ENCODE measurements at regions not wholly inside any gene's neighbourhood (a gene's known extent, or its start where the extent isn't known, plus 50 kb on each side); places are given as distances from the start of the nearest gene placed in this dataset.

DNA sequence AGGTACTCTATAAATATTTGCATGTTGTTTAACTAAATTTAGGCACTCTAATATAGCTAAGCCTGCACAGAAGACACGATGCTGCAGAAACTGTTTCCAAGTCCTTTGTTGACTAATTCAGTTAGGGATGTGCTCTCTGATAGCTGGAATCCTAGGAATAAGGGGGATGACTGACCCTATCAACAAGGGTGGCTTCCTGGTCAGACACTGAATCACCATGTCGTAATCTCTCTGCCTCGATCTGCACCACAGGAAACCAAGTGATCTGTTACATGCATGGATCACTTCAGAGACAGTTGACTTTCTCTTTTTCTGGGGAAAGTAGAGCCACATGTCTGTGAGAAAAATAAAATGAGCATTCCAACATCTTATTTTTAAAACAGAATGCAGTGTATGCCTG lies 169.1 kb downstream of the GUCY2F start:
- no peak for DNase-seq

DNA sequence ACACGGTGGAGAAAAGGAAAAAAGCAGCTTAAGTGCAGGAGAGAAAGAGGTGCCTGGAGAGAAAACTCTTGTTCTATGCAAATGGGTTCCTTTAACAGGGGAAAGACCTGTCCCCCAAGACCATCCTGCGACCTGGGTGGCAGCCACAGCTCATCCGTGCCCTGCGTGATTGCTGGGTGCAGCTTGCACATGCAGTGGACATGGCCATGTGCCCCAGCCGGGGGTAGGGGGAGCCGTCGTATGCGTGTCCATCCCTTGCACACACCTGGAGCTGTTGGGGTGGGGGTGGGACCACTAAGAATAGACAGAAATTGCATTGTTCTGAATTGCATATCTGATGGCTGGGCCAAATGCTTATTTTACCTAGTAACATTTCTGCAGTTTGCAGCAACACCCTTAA lies 171.9 kb downstream of the GUCY2F start:
- DNase-seq: peak in 1 of 56 donors; percentile 0

DNA sequence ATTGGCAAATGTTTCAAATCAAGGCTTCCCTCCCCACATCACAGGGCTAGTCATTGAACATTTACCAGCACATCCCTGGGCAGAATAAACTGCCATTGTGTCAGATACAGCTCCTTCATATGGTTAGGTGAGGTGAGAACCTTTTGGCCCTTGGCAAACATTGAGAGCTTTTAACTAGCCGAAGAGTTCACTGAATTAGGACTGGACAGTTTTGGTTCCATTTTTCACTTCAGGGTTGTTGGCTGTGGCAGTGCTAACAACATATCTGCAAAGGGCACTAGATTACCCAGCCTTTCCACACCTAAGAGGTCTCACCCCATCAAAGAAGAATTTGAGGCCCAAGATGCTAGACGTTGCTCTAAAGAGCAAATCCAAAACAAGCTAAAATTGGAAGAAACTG lies 180.7 kb downstream of the GUCY2F start:
- DNase-seq: no peak

DNA sequence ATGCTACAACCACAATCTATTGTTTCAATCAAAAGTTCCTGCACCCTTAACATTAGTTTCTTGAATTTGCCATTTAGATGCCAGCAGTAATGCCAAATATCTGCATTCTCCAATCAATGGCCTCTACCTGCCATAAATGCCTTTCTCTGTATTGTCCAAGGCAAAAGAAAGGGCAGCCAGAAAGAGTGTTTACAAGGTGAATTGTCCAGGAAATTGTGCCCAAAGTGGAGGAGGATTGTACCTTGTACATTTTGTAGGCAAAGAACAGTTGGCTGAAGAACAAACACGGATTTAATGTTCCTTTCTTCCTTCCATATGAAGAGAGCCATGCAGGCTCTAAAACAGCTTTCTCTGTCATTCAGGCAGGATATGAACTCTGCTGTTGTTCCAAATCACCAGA lies 181.5 kb downstream of the GUCY2F start:
- DNase-seq: no peak

DNA sequence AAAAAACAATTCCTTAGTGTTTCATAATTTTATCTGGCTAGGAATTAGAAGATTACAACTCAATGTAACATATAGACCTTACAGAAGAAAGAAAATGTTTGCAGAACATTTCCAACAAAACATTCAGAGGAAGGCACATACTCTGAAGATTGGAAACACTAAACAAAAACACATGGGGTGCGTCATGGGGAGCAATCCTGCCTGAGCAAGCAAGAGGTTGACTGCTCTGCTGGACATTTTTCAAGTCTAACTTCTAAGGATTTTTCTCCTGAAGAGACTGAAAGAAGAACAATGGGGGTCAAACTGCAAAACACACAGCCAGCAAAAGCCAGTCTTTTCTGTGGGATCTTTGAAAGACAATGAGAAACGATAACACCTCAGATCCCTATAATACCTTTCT lies 182.8 kb downstream of the GUCY2F start:
- DNase-seq: no peak

DNA sequence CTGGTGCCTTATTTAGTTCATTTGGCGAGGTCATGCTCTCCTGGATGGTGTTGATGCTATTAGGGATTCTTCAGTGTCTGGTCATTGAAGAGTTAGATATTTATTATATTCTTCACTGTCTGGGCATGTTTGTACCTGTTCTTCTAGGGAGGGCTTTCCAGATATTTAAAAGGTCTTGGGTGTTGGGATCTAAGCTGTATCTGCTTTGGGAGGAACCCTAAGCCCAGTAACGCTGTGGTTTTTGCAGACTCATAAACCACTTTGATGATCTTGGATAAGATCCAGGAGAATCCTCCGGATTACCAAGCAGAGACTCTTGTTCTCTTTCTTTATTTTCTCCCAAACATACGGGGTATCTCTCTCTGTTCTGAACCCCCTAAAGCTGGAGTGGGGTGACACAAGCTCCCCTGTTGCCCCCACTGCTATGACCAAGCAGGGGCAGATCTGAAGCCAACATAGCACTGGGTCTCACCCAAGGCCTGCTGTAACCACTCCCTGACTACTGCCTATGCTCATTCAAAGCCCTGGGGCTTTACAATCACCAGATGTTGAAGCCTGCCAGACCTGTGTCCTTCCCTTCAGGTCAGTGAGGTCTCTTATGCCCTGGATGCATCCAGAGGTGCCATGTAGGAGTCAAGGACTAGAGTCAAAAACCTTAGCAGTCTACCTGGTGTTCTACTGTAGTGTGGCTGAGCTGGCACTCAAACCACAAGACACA lies 187.6 kb downstream of the GUCY2F start:
- no peak for DNase-seq

DNA sequence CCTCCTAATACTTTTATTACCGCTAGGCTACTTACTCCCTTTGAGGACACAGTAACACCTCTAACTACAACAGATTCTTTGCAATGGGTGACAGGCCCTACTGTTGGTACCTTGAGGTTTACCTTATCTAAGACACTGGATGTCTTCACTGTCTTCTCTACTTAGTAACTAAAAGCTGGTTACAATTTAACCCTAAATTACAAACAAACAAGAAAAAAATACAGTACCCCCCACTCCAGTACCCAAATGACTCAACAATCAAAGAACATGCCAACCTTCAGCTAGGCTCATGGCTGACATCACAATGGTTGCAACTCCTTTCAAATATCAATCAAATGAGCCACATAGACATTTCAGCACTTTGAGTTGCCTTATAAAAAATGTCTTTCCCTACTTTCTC lies 198.0 kb downstream of the GUCY2F start:
- DNase-seq: no peak

DNA sequence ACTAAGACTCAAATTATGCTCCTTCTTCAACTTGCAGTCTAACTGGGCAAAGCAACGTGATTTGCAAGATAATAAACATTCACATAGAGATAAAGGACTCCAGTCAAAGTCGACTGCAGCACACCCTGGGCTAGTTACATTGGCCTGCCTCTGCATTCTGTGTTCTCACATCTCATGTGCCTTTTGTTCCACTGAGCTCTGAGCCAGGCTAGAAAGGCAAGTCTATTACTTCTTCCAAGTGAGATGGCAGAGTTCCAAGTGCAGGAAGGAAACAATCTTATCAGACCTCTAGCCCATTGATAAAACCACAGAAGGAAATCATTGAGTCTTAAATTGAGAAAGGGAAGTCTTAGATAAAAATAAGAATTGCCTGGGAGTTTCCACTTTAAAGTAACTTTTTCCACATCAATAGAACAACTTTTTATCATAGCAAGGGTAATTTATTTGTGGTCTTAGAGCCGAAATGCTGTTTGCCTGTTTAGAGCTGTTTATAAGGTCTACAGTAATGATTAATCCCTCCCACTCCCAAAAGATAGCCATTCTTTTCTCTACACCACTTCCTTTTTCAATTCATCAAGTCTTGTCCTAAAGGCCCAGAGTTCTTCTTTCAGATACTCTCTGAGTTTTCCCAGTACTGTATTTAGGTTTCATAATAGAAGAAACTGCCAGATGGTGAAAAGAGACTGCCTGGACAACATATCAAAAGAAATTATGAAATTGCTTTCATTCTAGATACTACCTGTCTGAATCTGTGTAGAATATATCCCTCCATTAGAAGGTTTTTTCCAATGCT lies 200.2 kb downstream of the GUCY2F start:
- peak in 1 of 56 donors; percentile 0 for DNase-seq

DNA sequence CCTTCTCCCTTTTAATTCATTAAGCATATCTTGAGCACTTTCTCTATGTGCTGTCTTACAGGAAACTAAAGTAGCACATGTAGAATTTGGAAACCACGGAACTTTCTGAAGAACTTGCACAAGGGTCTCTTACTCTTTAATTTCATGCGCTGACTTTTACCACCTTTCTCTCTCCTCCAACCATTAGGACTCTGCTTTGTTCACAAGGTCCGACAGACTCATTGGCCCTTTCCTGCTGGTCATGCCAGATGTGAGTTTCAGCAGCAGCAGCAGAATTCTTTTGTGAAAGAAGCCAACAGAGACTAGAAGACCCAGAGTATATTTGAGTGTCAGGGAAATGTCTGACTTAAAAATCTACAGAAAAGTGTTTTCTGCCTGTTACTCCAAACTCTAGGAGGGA lies 207.1 kb downstream of the GUCY2F start:
- DNase-seq: no peak

DNA sequence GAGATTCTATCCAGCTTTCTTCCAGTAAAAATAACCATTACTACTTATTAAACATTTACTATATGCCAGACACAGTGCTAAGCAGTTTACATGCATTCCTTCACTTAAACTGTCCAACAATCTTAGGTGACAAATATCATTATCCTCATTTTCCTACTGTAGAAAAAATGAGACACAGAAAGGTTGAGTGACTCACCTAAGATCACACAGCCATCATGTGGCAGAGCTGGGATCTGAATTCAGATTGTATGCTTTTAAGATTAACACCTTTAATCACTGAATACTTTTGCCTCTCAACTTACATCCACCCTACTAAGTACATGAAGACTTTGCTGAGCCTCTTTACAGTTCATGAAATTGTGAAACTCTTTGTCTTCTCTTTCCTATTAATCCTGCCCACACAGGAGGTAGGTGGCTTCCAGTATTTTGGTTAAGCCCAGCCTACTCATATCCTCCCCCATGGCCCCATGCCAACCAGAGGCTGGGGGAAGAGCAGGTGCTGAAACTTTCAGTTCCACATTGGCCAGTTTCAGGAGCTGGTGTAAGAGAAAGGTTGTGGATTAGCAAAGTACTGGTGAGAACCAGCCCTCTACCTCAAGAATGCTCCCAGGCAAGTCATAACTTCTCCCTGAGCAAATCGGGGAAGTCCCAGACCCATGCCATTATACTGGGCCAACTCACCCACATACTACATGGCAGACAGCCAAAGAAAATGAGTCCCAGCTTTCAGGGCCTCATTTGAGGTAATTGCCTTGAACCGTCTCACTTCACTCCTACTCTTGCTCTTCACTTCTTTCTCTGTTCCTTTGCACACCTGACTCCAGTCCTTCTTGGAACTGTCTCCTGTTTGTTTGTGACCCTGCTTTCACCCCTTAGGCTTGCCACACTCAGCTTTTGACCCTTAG lies 211.1 kb downstream of the GUCY2F start:
- DNase-seq: no peak

DNA sequence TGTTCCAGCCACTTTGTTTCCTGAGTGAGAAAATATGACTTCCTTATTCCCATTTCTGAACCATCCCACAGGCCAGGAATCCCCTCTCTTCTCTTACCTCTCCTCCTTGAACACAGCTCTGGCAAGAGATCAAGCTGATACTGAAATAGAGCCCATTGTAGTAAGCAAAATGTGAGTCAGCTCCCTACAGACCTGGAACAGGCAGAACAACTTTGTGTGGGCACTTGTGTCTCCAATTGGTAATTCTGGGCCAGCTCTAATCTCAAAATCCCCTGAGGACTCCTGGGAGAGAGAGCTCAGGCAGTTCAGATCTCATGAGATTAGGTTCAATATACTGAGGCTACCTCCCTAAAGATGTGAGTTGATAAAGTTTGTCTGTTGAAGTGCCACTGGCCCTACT lies 213.5 kb downstream of the GUCY2F start:
- no peak for DNase-seq

DNA sequence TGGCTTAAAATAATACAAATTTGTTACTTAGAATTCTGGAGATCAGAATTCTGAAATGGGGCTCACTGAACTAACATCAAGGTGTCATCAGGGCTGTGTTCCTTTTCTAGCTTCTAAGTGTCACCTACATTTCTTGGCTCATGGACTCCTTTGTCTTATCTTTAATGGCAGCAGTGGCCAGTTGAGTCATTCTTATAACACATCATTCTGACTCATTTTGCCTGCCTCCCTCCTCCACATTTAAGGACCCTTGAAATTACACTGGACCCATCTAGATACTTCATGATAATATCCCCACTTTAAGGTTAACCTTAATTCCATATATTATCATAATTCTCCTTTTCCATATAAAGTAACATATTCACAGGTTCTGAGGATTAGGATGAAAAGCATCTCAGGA lies 215.9 kb downstream of the GUCY2F start:
- no peak for DNase-seq

DNA sequence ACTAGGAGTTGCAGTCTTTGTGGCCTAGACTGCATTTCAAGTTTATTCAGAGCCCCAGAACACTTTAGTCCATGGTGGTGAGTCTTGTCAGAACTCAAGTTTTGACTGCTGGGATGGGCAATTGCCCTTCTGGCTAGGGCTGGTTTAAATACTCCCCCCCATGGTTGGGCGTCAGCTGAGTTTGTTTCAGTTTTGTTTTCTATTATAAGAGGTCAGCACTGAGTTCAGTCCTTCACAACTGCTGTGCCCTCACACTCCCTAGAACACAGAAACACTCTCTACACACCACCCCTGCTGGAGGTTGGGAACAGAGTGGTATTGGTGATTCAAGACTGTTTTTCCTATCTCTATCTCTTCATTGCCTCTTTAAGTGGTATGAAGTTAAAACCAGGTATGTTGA lies 217.0 kb downstream of the GUCY2F start:
- no peak for DNase-seq

DNA sequence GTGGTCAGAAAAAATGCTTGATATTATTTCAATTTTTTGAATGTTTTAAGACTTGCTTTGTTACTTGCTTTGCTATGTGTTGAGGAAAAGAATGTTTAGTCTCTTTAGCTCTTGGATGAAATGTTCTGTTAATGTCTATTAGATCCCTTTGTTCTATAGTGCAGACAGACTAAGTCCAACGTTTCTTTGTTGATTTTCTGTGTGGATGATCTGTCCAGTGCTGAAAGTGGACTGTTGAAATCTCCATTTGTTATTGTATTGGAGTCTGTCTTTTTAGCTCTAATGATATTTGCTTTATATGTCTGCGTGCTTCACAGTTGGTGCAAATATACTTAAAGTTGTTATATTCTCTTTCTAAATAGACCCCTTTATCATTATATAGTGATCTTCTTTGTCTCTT lies 220.6 kb downstream of the GUCY2F start:
- DNase-seq: no peak

DNA sequence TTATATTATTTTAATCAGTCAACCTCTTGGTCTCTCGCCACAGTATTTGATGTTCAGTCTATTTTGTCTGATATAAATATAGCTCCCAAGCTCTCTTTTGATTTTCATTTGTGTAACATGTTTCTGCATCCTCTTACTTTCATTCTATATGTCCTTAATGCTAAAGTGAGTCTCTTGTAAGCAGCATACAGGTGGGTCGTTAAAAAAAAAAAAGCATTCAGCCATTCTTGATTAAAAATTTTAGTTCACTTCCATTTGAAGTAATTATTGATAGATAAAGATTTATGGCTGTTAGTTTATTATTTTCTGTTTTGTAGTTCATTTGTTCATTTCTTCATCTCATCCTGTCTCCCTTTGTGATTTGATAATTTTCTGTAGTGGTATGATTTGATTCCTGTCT lies 229.1 kb downstream of the GUCY2F start:
- no peak for DNase-seq

DNA sequence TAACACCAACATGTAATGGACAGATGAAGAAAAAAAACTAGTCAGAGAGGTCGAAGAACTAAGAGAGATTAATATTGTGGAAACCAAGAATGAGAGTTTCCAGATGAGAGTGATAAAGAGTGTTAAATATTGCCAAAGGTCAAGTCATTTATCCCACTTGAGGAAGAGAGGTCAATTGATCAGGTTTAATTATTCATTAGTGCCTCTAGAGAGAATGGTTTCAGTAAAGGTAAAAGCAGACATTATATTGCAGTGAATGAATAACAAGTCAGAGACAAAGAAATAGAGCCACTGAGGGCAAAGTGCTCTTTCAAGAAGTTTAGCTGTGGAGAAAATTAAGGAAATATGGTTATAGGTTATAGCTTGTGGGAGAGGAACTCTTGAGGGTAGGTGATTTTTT lies 263.1 kb downstream of the GUCY2F start:
- no peak for DNase-seq

DNA sequence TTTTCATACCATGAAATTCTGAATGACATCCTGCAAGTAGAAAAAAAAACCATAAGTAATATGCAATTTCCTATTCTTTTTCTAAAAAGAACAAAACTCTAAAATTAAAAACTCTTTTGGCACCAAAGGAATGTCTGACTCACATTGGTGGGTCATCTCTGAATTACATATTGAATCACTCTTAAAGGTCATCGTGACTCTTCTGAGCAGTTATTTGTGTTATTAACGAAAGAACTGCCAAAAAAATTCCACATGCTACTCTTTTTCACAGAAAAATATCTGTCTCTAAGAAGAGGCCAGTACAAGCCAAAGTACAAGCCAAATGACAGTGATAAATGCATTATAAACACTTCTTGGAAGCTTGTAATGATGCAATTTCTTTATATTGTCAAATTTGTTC lies 282.2 kb downstream of the GUCY2F start:
- no peak for DNase-seq

DNA sequence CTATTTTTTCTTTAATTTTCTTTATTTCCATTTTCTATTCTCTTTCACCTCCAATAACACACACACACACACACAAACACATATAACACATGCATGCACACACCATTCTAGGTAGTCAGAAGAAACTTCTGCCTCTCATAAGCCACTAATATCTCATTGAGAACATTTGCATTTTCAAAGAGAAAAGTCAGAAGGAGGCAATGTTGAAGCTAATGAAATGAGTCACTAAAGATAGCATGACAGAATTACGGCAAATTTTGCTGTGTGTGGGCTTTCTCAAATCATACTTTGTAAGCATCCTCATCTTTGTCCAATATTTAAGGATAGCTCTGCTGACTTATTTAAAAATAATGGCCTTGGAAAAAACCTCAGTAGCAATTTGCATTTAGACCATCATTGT lies 291.3 kb downstream of the GUCY2F start:
- DNase-seq: no peak

DNA sequence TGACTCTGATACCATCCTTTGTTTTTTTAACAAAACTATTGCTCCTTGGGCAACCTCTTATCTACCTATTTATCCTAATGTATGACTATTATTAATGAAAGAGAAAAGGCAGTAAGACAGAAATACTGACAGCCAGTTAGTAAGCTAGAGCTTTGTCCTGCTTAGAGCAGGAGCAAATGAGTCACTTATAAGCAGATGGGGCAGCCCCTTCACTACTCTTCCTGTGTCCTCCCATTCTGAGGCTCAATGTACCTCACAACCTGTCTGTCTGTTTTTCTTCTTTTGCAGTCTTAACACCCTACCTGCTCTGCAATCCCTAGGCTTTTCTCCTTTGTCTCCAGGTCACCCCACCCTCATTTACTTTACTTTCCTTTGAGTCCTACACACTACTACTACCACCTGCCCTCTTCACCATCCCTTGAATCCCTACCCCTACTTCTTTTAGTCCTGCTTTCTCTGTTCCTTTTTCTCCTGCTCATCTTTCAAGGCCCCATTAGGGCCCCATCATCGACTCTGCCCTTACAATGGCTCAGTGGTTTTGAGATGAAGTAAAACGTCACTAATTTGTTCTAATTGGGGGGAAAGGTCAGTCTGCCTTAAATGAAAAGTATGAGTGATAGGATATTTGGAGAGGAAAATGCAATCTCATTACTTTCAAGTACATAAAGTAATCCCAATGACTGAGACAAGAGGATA lies 294.3 kb downstream of the GUCY2F start:
- DNase-seq: no peak

DNA sequence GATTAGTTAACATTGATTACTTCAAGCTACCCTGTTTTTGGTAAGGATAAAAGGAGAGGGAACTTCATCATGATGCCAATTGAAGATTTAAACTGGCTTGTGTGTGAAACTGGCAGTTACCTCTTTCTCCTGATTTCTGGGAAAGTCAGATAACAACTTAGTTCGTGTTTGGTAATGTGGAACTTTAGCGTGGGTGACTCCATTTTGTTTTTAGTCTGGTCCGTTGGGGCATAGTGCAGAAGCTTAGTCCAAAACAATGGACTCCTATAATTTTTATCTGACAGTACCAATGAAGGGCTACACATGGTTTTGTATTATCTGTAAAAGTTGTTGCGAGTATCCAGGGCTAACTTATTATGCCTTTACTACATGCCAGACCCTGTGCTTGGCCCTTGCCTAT lies 294.9 kb downstream of the GUCY2F start:
- no peak for DNase-seq

DNA sequence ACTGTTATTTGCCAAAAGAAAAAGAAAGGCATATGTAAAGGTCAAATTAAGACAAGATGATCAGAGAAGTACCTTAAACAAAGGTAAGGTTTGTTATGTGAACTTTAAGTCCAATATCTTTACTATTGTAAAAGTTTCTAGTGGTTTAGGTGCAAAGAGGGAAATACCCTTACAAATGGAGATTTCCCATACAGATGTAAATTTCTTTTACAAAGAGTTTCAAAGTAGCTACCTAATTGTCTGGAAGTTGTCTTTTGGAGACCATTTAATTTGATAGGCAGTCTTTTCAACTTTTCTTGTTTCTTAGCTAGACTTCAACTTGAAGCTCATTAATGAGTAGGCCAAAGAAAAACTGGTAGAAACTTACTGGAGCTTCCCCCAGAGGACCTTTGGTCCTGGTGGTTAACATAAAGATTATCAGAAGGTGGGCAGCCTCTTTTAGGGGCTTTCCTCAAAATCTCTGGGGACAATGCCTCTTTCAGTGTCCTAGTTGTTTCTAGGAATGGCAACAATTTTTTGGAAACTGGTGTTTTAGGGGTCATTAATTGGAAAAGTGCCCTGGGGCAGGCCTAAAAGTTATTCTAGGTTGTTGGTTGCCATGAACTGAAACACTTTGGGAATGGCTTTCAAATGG lies 297.3 kb downstream of the GUCY2F start:
- DNase-seq: no peak
